DMS53 treated with DMSO at 0.1 percent for 48 hours (cell line): ENCODE measurements at regions not wholly inside any gene's neighbourhood (a gene's known extent, or its start where the extent isn't known, plus 50 kb on each side); places are given as distances from the start of the nearest gene placed in this dataset.

Source experiments
- DNase-seq: peaks from one replicate; lab custom pipeline; 2025; ENCODE audit not compliant: unreplicated experiment; lab: John Stamatoyannopoulos, UW

DNA sequence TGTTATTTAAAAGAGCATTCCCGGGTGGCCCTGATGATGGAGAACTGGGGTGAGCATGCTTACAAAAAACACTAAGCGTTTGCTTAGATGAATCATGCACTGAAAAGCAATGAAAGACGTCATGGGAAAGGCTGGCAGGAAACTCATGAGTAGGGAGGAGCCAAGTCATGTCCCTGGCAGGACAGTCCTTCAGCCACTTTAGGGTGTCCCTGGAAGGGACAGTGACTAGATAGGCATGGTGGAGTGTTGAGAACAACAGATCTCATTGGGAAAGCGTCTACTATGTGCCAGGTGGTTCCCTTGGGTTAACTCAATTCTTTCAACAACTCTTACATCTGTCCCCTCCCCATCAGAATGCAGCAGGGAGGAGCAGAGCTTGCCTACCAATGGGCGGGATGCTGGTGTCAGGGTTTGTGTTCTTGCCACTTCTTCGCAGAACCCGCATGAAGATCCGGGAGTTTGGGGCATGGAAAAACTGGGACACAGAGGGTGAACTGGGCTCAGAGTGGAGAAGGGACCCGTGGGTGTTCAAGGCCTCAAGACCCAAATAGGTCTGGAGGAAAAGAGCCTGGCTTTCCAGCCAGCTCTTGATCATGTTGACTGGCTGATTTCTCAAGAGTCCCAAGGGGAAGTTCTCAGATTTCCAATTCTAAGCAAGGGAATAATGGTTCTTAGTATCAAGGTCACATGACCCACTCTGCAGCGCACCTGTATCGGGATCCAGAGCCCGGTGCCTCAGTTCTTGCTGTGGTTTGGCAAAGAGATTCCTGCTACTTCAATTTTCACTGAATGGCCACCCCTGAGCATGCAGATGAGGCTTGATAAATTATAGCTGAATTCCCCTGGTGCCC is 653.9 kb upstream of the TBX3 start:
- no peak for DNase-seq

DNA sequence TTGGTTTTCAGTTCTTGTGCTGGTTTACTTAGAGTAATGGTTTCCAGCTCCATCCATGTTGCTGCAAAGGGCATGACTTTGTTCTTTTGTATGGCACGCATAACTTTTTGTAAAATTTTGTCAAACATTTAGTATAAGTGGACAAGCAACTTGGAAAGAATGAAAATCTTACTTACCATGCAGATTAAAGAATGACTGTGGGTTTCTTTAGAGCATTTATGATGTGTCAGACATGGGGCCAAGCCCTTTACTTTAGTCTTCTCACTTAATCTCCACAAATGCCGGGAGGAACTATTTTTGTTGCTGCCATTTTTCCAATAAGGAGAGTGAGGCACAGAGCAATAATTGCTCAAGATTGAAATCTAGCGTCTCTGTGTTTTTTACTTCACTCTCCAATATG is 652.5 kb upstream of the TBX3 start:
- no peak for DNase-seq

DNA sequence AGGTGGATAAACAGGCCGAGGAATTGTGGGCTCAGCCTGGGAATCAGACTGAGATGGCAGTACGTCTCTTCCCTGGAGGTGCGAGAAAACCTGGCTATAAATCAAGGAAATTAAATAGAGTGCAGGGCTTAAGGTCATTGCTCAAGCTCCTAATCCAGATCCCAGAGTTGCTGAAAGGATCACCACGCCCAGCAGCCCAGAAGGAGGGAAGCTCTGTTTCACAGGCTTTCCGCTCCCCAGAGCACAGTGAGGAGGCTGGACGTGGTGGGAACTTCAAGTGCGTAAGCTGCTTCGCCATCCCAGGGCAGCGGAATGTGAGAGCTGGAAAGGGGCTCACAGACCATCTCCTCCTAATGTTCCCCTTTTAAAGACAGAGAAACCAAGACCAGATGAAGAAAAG is 651.6 kb upstream of the TBX3 start:
- no peak for DNase-seq

DNA sequence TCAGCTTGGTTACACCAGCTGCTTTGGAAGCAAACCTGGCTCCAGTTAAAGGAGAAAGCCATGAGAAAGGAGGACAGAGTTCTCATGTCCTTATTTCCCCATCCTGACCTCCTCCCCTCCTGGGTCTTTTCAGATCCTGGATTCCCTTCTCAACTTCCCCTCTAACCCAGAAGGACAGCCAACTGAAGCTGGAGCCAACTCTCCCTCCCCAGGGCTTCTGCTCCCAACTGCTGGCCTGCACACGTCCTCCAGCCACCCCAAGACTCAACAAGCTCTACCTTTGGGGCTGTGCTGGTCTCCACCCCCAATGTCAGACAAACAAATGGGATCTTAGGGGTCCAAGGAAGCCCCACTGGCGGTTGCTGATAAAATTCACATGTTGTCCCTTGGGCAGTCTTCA is 651.1 kb upstream of the TBX3 start:
- DNase-seq, result no peak

DNA sequence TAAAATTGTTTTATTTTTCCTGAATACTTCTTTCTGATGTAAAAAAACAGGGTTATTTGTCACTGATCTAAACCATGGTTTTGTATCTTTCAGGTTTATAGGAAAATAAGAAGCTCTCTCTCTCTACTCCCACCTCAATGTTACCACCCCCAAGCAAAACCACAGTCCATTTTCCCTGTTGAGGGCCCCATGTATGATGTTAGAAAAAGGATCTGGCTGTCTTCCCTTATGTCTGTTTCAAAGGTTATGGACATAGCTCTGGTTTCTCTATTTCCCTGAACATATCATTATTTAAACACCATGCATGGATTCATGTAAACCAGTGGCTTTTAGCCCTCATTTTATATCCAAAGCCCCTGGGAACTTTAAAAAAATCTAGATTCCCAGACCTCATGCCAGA is 649.0 kb upstream of the TBX3 start:
- DNase-seq, result no peak

DNA sequence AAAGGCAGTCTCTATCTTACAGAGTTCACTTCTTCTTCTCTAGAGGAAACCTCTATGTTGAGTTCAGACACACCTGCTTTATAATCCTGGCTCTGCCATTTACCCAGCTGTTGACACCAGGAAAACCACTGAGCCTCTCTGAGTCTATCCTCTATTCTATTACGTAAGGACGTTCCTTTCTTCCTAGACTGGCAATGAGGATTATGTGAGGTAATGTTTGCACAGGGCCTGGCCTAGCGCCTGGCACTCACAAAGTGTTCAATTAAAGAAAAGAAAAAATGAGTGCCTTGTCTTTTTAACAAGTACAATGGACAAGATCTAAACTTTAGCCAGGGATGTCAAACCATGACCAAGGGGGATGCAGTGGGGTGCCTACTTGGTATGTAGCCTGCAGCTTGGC is 641.9 kb upstream of the TBX3 start:
- no peak for DNase-seq

DNA sequence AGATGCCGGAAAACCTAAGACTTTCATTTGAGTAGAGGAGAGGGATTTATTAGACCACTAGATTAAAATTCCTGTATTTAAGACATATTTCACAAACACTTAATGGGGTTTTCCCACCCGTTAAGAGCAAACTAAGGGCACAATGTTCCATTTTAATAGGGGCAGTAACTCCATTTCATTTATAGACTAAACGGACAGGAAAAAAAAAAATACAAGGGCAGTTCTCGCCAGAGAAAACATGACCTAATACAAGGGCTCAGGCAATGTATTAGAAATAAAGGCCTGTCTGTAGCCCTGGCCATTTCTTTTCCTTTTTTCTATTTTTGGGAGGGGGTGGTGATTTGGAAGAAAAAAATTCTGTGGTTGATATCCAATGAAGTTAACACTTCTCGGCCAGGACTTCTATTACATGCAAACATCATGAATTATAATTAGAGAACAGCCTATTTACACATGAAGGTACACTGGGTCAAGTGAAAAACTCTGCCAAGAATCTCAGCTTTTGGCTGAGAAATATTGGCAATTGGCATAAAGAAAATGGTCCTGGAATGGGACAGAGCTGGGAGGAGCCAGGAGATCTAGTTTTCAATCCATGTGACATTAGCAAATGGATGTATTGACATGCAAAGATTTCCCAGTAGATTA is 641.1 kb upstream of the TBX3 start:
- DNase-seq, result no peak

DNA sequence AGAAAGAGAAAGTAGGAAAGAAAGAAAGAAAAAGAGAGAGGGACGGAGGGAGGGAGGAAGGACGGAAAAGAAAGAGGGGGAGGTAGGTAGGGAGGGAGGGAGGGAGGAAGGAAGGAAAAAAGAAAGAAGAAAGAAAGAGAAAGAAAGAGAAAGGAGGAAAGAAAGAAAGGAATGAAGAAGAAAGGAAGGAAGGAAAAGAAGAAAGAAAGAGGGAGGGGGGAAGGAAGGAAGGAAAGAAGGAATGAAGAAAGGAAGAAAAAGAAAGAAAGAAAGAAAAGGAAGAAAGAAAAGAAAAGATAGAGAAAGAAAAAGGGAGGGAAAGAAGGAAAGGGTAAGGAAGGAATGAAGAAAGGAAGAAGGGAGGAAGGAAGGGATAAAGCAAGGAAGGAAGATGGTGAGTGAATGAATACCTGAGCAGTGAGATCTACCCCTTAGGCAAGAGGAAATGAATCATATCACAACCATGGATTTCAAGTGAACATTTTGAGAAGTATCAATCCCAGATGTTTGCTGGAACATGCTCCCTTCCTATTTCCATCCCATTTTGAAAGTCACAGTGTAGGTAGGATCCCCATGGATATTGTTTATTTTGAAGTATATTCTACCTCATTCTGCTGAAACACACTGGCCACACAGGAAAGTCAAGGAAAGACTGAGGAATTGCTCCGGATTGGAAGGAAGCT is 639.4 kb upstream of the TBX3 start:
- no peak for DNase-seq

DNA sequence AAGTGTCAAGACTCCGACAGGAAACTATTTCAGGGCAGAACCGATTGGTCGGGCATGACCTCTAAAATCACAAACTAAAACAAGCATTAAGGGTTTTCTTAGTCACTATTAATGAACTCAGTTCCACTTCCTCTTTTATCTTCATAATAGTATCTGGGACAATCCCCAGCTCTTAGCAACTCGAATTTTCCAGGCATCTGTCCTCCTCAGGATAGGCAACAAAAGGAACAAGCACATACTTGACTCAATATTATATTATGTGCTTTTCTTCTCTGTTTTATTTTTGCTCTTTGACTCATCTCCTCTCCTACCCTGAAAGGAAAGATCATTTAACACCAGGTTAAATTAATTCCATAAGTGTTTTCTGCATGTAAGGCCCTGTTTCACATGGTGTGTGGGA is 638.3 kb upstream of the TBX3 start:
- DNase-seq, result no peak

DNA sequence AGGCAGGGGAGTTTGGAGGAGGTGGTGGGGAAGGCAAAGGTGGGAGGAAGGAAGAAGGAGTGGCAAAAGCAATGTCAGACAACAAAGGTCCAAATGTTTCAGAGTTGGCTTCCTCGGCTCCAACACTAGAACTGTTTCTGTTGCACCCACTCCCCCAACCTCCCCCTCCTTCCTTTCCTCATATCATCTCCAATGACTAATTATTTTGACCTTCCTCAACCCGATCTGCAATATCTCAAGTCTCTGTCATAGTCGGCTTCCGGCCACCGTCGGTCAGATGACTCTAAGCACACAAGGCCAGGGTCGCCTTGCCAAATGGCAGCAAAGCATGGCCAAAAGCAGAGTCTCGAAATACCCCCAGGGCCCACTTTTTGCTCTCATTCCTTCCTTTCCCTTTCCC is 637.0 kb upstream of the TBX3 start:
- no peak for DNase-seq

DNA sequence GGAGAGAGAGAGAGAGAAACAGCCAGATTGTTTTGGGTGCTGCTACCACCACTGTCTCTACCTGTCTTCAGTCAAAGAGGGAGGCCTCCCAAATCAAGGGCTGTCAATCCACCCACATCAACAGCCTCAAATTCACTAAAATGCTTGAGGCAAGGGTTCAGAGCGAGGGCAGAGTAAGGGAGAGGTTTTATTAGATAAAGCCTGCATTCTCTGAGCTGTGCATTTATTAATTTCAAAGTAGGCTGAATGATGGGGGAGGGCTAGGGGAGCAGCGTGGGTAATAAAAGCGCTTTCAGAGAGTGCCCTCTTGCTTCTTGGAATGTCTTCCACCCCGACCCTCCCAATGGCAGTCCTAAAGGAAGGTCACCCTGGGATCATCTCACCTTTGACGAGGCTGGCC is 636.5 kb upstream of the TBX3 start:
- no peak for DNase-seq

DNA sequence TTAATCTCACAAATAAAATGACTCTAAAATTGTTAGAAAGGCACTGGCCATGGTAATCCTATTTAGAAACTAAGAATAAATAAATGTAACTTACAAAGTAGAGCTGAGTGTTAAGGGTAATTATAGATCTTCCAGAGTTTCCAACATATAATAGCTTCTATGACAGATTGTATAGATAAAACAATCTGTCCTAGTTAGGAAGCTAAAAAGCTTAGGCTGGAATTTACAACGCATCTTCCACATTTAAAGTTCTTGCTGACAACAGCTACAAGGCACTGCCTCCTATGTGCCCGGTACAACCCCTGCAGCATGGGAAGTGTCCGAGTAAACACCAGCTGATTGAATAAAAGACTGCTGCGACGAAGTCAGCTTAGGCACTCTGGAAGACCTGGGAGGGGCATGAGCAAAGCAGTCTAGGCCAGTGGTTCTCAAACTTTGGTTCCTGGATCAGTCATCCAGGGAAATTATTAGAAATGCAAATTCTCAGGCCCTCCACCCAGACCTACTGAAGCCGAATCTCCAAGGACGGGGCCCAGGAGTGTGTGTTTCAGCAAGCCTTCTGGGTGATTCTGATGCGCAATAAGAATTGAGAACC is 635.6 kb upstream of the TBX3 start:
- no peak for DNase-seq

DNA sequence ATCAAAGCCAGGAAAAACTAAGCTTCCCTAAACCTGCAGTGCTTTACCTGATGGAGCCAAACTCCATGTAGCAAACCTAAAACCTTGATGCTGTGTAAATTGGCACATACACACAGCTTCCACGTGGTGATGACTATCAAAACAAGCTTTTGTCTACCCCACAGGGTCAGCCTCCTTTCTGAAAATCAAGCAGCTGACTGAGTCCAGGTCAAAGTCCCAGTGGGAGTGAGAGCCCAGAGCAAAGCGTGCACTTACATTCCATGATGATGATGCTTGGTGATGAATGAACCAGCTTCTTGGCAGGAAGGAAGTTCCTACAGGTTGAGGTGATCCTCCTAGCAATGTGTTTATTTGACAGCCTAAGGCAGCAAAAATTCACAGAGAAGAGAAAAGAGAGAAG is 630.0 kb upstream of the TBX3 start:
- DNase-seq, result no peak

DNA sequence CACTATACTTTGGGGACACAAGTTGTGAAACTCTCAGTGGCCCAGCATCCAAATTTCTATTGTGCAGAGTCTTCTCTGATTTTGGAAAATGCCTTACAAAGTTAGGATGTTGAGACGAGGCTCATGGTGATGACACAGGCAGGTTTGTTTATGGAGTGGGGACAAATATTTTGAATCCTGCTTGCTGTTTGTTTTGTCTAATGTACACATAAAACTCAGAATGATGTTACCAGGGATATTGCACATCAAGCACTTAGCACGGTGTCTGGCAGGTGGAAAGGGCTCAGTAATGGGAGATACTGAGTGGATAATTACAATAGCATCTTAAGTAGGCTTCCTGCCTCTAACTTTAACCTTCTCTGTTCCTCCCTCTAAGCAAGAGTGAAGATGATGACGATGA is 628.9 kb upstream of the TBX3 start:
- DNase-seq, result no peak

DNA sequence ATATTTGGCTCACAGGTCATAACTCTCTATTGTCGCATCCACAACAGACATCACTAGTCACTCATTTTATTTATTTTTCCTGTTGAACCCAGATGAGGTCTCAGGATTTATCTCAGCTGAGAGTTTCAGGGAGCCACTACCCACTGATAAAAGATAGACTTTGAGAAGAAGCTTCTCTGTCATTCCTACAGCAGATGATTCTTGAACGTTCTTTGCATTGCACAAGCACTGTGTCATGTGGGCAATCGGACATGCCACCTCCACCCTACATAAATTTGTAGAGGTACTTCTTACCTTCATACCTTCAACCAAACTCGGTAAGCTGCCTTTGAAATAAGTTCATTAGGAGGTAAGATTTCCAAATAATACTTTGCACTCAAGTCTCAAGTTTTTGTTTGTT is 627.9 kb upstream of the TBX3 start:
- no peak for DNase-seq

DNA sequence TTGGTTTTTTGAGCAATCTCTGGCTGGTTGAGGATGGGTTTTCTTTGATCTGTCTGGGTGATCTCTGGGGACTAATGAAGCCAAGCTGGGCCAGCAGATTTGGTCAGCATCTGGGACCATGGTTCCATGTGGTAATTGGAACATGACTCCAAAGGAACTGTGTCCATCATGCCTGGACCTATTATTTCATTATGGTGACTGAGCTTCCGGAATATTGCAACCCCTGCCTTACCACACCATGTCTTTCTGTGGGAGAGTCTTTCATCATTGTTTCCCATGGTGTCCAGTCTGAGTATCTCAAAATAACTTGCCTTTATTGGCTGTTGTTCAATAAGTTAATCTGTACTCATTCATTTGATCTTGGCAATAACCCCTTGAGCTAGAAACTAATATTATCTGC is 624.9 kb upstream of the TBX3 start:
- no peak for DNase-seq

DNA sequence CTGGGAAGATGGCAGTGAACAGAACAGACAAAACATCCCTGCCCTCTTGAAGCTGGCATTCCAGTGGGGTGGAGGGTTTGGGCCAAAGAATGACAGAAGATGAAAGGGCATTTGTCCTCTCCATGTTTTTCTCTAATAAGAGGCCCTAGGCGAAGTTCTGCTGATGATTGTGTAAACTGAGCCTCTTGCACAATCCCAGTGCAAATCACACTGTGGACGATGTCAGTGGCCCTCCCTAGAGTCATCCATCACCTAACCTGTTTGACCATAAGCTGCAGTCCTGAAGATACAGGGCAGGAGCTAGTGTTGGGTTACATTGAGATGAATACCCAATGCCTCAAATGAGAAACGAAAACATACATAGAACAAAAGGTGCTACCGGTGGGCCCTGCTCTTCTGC is 622.4 kb upstream of the TBX3 start:
- no peak for DNase-seq

DNA sequence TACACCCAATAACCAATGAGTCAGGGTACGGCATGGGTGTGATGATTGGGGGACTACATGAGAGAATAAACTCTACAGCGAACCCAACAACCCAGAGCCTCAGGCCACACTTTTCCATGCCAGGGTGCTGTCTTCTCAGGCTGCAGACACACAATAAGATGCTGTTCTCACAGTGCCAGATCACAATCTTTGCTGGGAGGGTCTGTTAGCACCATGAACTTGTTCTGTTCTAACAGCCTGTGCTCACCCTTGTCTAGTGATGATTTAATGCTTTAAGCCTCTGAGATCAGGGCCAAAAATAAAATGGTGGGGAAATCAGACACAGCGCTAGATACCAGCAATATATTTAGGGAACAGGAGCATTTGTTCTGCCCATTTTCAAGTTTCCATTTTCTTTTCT is 621.9 kb upstream of the TBX3 start:
- DNase-seq, result no peak

DNA sequence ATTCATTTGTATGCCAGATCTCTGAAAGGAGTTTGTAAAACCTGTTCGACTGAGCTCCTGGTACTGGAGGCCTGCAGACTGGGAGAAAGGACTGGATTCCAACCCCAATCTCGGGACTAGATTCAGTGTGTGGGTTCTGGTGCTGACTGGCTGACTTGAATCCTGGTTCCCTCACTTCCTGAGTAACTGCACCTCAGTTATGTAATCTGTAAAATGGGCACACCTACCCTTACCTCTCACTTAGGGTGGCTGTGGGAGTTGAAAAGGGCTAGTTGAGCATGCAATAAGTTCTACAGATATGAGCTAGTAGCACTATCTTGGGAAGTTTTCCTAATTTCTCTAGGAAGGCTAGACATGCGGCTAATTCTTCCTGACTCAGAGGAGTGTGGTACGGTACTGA is 621.3 kb upstream of the TBX3 start:
- no peak for DNase-seq

DNA sequence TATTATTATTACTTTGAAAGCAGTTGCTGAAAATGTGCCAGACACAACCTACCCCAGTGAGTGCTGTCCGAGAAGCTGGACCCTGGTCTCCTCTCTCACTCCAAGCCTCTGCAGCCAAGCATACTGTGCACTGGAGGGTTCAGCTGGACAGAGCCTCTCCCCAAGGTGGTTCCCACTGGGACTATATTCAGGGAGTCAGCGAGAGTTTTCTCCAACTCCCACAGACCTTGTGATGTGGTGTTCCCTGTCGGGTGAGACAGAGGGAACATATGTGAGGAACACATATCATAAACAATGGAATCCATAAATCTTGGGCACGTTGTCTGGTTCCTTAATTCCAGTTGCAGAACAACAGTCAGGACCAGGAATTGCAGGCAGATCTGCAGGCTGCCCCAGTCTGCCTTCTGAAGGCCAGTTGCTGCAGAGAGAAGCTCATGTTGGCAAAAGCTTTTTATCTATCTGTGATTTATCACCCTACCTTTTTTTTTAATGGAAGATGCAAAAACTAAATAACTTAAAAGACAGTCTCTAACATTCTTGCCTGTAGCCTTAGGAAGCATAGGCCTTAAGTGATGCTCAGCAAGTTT is 619.8 kb upstream of the TBX3 start:
- no peak for DNase-seq

DNA sequence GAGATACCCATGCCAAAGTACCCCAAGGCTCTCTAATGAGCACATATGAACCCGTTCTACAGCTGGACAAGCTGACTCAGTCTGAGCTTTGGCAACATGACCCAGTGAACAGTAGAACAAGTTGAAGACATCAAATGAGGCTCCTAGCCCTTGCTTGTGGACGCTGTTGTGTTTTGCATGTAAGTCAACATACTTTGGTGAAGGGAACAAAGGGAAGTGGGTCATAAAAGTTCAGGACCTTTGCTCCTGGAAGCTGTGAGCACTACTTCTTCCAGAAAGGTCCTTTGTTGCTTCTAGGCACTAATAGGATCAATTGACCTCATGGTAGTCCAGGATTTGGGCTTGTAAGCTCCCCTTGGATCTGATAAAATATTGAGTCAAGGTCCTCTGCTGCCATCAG is 613.5 kb upstream of the TBX3 start:
- DNase-seq, result no peak
